ENCODE measurements at regions not wholly inside any gene's neighbourhood (a gene's known extent, or its start where the extent isn't known, plus 50 kb on each side); places are given as distances from the start of the nearest gene placed in this dataset.
"Not testable (repeated sequence)": the region's sequence is repeated elsewhere in the genome, so short reads cannot be mapped to it uniquely, and the experiment has no call there.

- no peak for DNase-seq (ENCODE audit: low spot score)
Observed at GRCh38 chr11:134665571-134666270, 253.7 kb upstream of the B3GAT1 start.

GRCh38 chr11:134665188-134665535 lies 253.1 kb upstream of the B3GAT1 start:
- DNase-seq (ENCODE audit: low spot score) = no peak

- DNase-seq (ENCODE audit: low spot score) = no peak
Observed at GRCh38 chr11:134664447-134665187, 252.6 kb upstream of the B3GAT1 start.

GRCh38 chr11:134663506-134664313 lies 251.7 kb upstream of the B3GAT1 start:
- no peak for DNase-seq (ENCODE audit: low spot score)

GRCh38 chr11:134662629-134663360 lies 250.8 kb upstream of the B3GAT1 start:
- no peak for DNase-seq (ENCODE audit: low spot score)

GRCh38 chr11:134661660-134662059 lies 249.6 kb upstream of the B3GAT1 start:
- no peak for DNase-seq (ENCODE audit: low spot score)

GRCh38 chr11:134660416-134660815 lies 248.4 kb upstream of the B3GAT1 start:
- DNase-seq (ENCODE audit: low spot score) = no peak

GRCh38 chr11:134659882-134660281 lies 247.8 kb upstream of the B3GAT1 start:
- no peak for DNase-seq (ENCODE audit: low spot score)

- DNase-seq (ENCODE audit: low spot score) = no peak
Observed at GRCh38 chr11:134658481-134659225, 246.6 kb upstream of the B3GAT1 start.

- no peak for DNase-seq (ENCODE audit: low spot score)
Observed at GRCh38 chr11:134657631-134658030, 245.6 kb upstream of the B3GAT1 start.

- no peak for DNase-seq (ENCODE audit: low spot score)
Observed at GRCh38 chr11:134656861-134657540, 245.0 kb upstream of the B3GAT1 start.

GRCh38 chr11:134656086-134656840 lies 244.2 kb upstream of the B3GAT1 start:
- DNase-seq (ENCODE audit: low spot score) = not testable (repeated sequence)

GRCh38 chr11:134655189-134655989 lies 243.3 kb upstream of the B3GAT1 start:
- no peak for DNase-seq (ENCODE audit: low spot score)

- DNase-seq (ENCODE audit: low spot score) = no peak
Observed at GRCh38 chr11:134654161-134654915, 242.3 kb upstream of the B3GAT1 start.

GRCh38 chr11:134652586-134653255 lies 240.7 kb upstream of the B3GAT1 start:
- DNase-seq (ENCODE audit: low spot score) = no peak

- DNase-seq (ENCODE audit: low spot score) = no peak
Observed at GRCh38 chr11:134647066-134647743, 235.2 kb upstream of the B3GAT1 start.

- no peak for DNase-seq (ENCODE audit: low spot score)
Observed at GRCh38 chr11:134646561-134646960, 234.5 kb upstream of the B3GAT1 start.

All from cerebellar cortex (tissue), 1 donor.